CD4-positive, alpha-beta T cell treated with Interleukin-2 at 100 ng/mL for 4 hours (primary cell): ENCODE measurements at regions not wholly inside any gene's neighbourhood (a gene's known extent, or its start where the extent isn't known, plus 50 kb on each side); places are given as distances from the start of the nearest gene placed in this dataset.

ENCODE experiments used
- DNase-seq: peaks from one replicate; pipeline ENCODE4 v3.0.0-alpha.2; 2020; ENCODE audit warnings: low spot score

GRCh38 chr4:24476282-24476681 is 108.1 kb downstream of the DHX15 start:
- peak; percentile 9 for DNase-seq

GRCh38 chr4:24475756-24476155 is 108.6 kb downstream of the DHX15 start:
- DNase-seq, result no peak

GRCh38 chr4:24473309-24473721 is 111.0 kb downstream of the DHX15 start:
- DNase-seq, result no peak

GRCh38 chr4:24472514-24473308 is 111.6 kb downstream of the DHX15 start:
- DNase-seq, result peak; percentile 62

- no peak for DNase-seq
Measured at GRCh38 chr4:24472161-24472510, 112.2 kb downstream of the DHX15 start.

GRCh38 chr4:24471486-24472160 is 112.7 kb downstream of the DHX15 start:
- no peak for DNase-seq

- peak; percentile 6 for DNase-seq
Measured at GRCh38 chr4:24470666-24471485, 113.5 kb downstream of the DHX15 start.

GRCh38 chr4:24468071-24468470 is 116.3 kb downstream of the DHX15 start:
- no peak for DNase-seq

GRCh38 chr4:24464566-24464965 is 119.8 kb downstream of the DHX15 start:
- no peak for DNase-seq

GRCh38 chr4:24456431-24456830 is 127.9 kb downstream of the DHX15 start:
- no peak for DNase-seq

- no peak for DNase-seq
Measured at GRCh38 chr4:24453951-24454350, 130.4 kb downstream of the DHX15 start.

- no peak for DNase-seq
Measured at GRCh38 chr4:24451870-24452269, 132.5 kb downstream of the DHX15 start.

- DNase-seq, result no peak
Measured at GRCh38 chr4:24443200-24443599, 141.2 kb downstream of the DHX15 start.

GRCh38 chr4:24440765-24441164 is 143.6 kb downstream of the DHX15 start:
- DNase-seq, result no peak

- no peak for DNase-seq
Measured at GRCh38 chr4:24434241-24434640, 150.1 kb downstream of the DHX15 start.

- DNase-seq, result no peak
Measured at GRCh38 chr4:24433515-24434214, 150.7 kb downstream of the DHX15 start.

- no peak for DNase-seq
Measured at GRCh38 chr4:24428850-24429249, 155.5 kb downstream of the DHX15 start.

GRCh38 chr4:24426557-24426956 is 157.8 kb downstream of the DHX15 start:
- no peak for DNase-seq

- DNase-seq, result no peak
Measured at GRCh38 chr4:24425863-24426262, 158.5 kb downstream of the DHX15 start.

- no peak for DNase-seq
Measured at GRCh38 chr4:24423670-24424069, 160.7 kb downstream of the DHX15 start.

- no peak for DNase-seq
Measured at GRCh38 chr4:24422644-24423043, 161.7 kb downstream of the DHX15 start.
